K562 (cell line): ENCODE measurements at regions not wholly inside any gene's neighbourhood (a gene's known extent, or its start where the extent isn't known, plus 50 kb on each side); places are given as distances from the start of the nearest gene placed in this dataset.
A peak's percentile ranks its signal among the peaks of the same experiment; 100 is the strongest.

Experiments used
- ARID3B ChIP-seq: fragments of 250-450 bp; sonication (Bioruptor Pico); IDR thresholded peaks from 2 replicates; pipeline ENCODE4 v1.4.0; 2020; ENCODE audit warnings: borderline replicate concordance
- ASH1L ChIP-seq: fragments of 450-650 bp; IDR thresholded peaks from 2 replicates; pipeline ENCODE4 v1.6.1; 2018; ENCODE audit warnings: borderline replicate concordance, mild to moderate bottlenecking, low read depth; ENCODE audit not compliant: partially characterized antibody
- BRF1 ChIP-seq: IDR thresholded peaks from 3 replicates; pipeline ENCODE4 v1.6.1; 2011; ENCODE audit warnings: borderline replicate concordance, mild to moderate bottlenecking; ENCODE audit not compliant: insufficient read length; ENCODE audit errors: extremely low read depth
- CBFA2T2 ChIP-seq: fragments of 450-650 bp; conservative IDR thresholded peaks from 2 replicates; pipeline ENCODE4 v1.6.1; 2017; ENCODE audit warnings: mild to moderate bottlenecking
- FOSL1 ChIP-seq: fragments of 200-800 bp; sonication (Bioruptor generic); conservative IDR thresholded peaks from 2 replicates; pipeline ENCODE4 v1.6.1; 2016; ENCODE audit warnings: missing genetic modification characterization, missing compliant biosample characterization
- HES1 ChIP-seq: fragments of 450-650 bp; IDR thresholded peaks from 2 replicates; pipeline ENCODE4 v1.6.1; 2016; ENCODE audit warnings: low read depth, mild to moderate bottlenecking, moderate library complexity
- KDM5B ChIP-seq: fragments of 200-600 bp; sonication (generic); IDR thresholded peaks from 2 replicates; pipeline ENCODE4 v1.6.1; 2012; ENCODE audit warnings: low read depth, mild to moderate bottlenecking, moderate library complexity, low read length, control low read depth, inconsistent platforms; ENCODE audit not compliant: insufficient replicate concordance
- MTA2 ChIP-seq: fragments of 450-650 bp; IDR thresholded peaks from 2 replicates; pipeline ENCODE4 v1.6.1; 2016; ENCODE audit warnings: low read depth
- PHF8 ChIP-seq: fragments of 200-600 bp; sonication (generic); IDR thresholded peaks from 2 replicates; pipeline ENCODE4 v1.6.1; 2012; ENCODE audit warnings: mixed run types, mild to moderate bottlenecking, inconsistent platforms, low read length, moderate library complexity, borderline replicate concordance
- RFX1 ChIP-seq: fragments of 450-650 bp; IDR thresholded peaks from 2 replicates; pipeline ENCODE4 v1.6.1; 2016; ENCODE audit warnings: mild to moderate bottlenecking, moderate library complexity
- SMARCA5 ChIP-seq: fragments of 450-650 bp; IDR thresholded peaks from 2 replicates; pipeline ENCODE4 v1.6.1; 2016
- TEAD2 ChIP-seq: fragments of 450-650 bp; IDR thresholded peaks from 2 replicates; pipeline ENCODE4 v1.6.1; 2016; ENCODE audit warnings: missing genetic modification characterization, control low read depth, missing compliant biosample characterization
- THAP7 ChIP-seq: fragments of 250-450 bp; sonication (Bioruptor Pico); IDR thresholded peaks from 2 replicates; pipeline ENCODE4 v1.5.0; 2021
- ZNF217 ChIP-seq: sonication (generic); formaldehyde crosslinking; IDR thresholded peaks from 2 replicates; pipeline ENCODE4 v1.8.0; 2022; ENCODE audit warnings: mild to moderate bottlenecking, missing genetic modification reagents
- ZNF324 ChIP-seq: fragments of 250-450 bp; sonication (Bioruptor Pico); IDR thresholded peaks from 2 replicates; pipeline ENCODE4 v1.4.0; 2020; ENCODE audit warnings: mild to moderate bottlenecking
- ZNF717 ChIP-seq: fragments of 250-450 bp; sonication (Bioruptor Pico); IDR thresholded peaks from 2 replicates; pipeline ENCODE4 v1.5.0; 2021
- TF ChIP-seq, protein P1 (sequence below), 2 experiments: fragments of 450-650 bp; conservative IDR thresholded peaks; 2 replicates each; pipeline ENCODE4 v1.6.1; 2017; ENCODE audit warnings: mild to moderate bottlenecking in 2 of 2, moderate library complexity in 2 of 2
- TF ChIP-seq, protein P2 (sequence below): fragments of 450-650 bp; IDR thresholded peaks from 2 replicates; pipeline ENCODE4 v1.6.1; 2016
- TF ChIP-seq, protein P3 (sequence below), 2 experiments: fragments of 450-650 bp; IDR thresholded peaks; 2 replicates each; pipeline ENCODE4 v1.6.1; 2018; ENCODE audit warnings: mild to moderate bottlenecking in 2 of 2, low read depth in 1 of 2; ENCODE audit not compliant: partially characterized antibody in 2 of 2
- TF ChIP-seq, protein P4 (sequence below): fragments of 250-450 bp; sonication (Bioruptor Pico); IDR thresholded peaks from 2 replicates; pipeline ENCODE4 v1.9.0; 2021; ENCODE audit warnings: mild to moderate bottlenecking

GRCh38 chr13:37923236-37923635 lies 53.7 kb upstream of the TRPC4 start (continued):
- no peak for TF ChIP-seq ARID3B
- TF ChIP-seq TEAD2 (tag): no peak
- peak; percentile 90 for TF ChIP-seq HES1
- no peak for TF ChIP-seq BRF1
- TF ChIP-seq PHF8: no peak
- TF ChIP-seq ZNF217 (CRISPR knock-in tag): no peak
- TF ChIP-seq SMARCA5: no peak
- peak; percentile 48; the same call in 1 of the 2 replicates for TF ChIP-seq FOSL1 (tag)
- peak; percentile 77 for TF ChIP-seq MTA2
- TF ChIP-seq, protein P1, sequence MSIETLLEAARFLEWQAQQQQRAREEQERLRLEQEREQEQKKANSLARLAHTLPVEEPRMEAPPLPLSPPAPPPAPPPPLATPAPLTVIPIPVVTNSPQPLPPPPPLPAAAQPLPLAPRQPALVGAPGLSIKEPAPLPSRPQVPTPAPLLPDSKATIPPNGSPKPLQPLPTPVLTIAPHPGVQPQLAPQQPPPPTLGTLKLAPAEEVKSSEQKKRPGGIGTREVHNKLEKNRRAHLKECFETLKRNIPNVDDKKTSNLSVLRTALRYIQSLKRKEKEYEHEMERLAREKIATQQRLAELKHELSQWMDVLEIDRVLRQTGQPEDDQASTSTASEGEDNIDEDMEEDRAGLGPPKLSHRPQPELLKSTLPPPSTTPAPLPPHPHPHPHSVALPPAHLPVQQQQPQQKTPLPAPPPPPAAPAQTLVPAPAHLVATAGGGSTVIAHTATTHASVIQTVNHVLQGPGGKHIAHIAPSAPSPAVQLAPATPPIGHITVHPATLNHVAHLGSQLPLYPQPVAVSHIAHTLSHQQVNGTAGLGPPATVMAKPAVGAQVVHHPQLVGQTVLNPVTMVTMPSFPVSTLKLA (conservative IDR thresholded peaks at IDR 0.05): 0 out of 4 replicates have a peak, but pooled peaks of 1 of the 2 experiments have one; percentile 22
- TF ChIP-seq, protein P2, sequence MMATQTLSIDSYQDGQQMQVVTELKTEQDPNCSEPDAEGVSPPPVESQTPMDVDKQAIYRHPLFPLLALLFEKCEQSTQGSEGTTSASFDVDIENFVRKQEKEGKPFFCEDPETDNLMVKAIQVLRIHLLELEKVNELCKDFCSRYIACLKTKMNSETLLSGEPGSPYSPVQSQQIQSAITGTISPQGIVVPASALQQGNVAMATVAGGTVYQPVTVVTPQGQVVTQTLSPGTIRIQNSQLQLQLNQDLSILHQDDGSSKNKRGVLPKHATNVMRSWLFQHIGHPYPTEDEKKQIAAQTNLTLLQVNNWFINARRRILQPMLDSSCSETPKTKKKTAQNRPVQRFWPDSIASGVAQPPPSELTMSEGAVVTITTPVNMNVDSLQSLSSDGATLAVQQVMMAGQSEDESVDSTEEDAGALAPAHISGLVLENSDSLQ: no peak
- TF ChIP-seq CBFA2T2: peak; percentile 87
- no peak for TF ChIP-seq KDM5B
- no peak for TF ChIP-seq RFX1
- no peak for TF ChIP-seq THAP7
- TF ChIP-seq ASH1L: no peak
- TF ChIP-seq, protein P3, sequence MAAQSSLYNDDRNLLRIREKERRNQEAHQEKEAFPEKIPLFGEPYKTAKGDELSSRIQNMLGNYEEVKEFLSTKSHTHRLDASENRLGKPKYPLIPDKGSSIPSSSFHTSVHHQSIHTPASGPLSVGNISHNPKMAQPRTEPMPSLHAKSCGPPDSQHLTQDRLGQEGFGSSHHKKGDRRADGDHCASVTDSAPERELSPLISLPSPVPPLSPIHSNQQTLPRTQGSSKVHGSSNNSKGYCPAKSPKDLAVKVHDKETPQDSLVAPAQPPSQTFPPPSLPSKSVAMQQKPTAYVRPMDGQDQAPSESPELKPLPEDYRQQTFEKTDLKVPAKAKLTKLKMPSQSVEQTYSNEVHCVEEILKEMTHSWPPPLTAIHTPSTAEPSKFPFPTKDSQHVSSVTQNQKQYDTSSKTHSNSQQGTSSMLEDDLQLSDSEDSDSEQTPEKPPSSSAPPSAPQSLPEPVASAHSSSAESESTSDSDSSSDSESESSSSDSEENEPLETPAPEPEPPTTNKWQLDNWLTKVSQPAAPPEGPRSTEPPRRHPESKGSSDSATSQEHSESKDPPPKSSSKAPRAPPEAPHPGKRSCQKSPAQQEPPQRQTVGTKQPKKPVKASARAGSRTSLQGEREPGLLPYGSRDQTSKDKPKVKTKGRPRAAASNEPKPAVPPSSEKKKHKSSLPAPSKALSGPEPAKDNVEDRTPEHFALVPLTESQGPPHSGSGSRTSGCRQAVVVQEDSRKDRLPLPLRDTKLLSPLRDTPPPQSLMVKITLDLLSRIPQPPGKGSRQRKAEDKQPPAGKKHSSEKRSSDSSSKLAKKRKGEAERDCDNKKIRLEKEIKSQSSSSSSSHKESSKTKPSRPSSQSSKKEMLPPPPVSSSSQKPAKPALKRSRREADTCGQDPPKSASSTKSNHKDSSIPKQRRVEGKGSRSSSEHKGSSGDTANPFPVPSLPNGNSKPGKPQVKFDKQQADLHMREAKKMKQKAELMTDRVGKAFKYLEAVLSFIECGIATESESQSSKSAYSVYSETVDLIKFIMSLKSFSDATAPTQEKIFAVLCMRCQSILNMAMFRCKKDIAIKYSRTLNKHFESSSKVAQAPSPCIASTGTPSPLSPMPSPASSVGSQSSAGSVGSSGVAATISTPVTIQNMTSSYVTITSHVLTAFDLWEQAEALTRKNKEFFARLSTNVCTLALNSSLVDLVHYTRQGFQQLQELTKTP (IDR thresholded peaks at IDR 0.05; ENCODE audit: low read depth in 1 of 2, partially characterized antibody in 2 of 2): peak in 1 of 2 experiments; percentile 49
- TF ChIP-seq ZNF717 (CRISPR knock-in tag): no peak
- no peak for TF ChIP-seq ZNF324 (CRISPR knock-in tag)
- TF ChIP-seq, protein P4, sequence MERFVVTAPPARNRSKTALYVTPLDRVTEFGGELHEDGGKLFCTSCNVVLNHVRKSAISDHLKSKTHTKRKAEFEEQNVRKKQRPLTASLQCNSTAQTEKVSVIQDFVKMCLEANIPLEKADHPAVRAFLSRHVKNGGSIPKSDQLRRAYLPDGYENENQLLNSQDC (CRISPR knock-in tag): no peak
